Heart left ventricle (tissue), 13 donors: ENCODE measurements at regions not wholly inside any gene's neighbourhood (a gene's known extent, or its start where the extent isn't known, plus 50 kb on each side); places are given as distances from the start of the nearest gene placed in this dataset.

Experiments
- POLR2A ChIP-seq, 2 donors: fragments of 450-650 bp; IDR thresholded peaks; one replicate each; pipeline ENCODE4 v1.6.1; 2017; ENCODE audit warnings: antibody characterized with exemption in 2 of 2, mild to moderate bottlenecking in 2 of 2, moderate library complexity in 2 of 2
- TF ChIP-seq, protein P1 (sequence below), 12 donors: fragments of 200-600 bp; sonication (generic) in 4 of 12; IDR thresholded peaks; one replicate each; pipeline versions ENCODE4 v1.5.0 to v1.8.0; 2018 to 2022; ENCODE audit warnings: antibody characterized with exemption in 12 of 12, mild to moderate bottlenecking in 5 of 12
- donor health status: ischemic (EF 13 %, LVEDD 7.1; RV severe dilation, severe dysfunction).
- donor health status: DM: no; HTN: yes; CAD: no.
- donor health status: DM: no; HTN: no; CAD: no.
- donor health status: ischemic (EF 25% LVEDD 6.9; RV normal size, moderate dysfunction).
- donor health status: ischemic (EF 25% LVEDD 5.7; RV mildly dilated, moderate dysfunction).
- donor health status: ischemic (EF 35%, LVEDD 5.7; RV mildly dilated, moderate dysfunction).
- donor health status: nonischemic (EF 11% LVEDD 7.7; RV severe dilation, severe dysfunction).
- donor health status: DM: yes; HTN: yes; CAD: no.
- donor health status: PGD.
- donor health status: ischemic (EF 29% LVEDD 5.4; RV normal size, mild dysfunction).
- donor health status: nonischemic (EF 23%, LVEDD 6.1; RV moderate dilation, normal function).

DNA sequence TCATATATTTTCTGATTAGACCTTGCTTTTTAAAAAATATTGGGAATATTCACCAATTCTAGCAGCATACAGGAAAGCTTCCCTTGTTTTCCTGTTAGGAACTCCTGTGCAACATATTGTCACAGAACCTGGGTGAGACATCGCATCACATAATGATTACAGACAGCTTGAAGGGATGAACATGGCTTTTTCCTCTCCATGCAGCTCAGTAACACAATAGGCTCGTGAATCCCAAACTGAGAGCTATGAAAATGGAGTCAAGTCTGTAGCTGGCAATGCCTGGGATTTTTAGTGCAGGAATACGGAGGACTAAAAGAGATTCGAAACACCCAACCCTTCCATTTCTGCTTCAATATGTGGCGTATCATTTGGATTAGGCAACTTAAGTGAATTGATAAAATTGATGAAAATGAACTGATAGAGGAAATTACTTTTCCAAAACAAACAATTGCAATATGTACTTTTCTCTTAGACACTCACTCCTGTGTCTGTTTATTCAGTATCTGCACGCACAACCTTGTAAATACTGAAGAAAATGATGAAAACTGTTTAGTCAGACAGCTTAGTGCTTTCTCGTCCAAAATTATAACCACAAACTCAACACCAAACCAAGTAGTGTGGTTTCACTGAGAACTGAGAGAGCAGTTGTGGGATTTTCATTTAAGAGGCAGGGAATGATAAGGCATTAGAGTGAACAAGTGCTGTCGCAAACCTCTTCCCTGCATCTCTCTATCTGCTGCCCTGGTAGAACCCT, 250.4 kb downstream of the PTBP2 start:
- no peak for TF ChIP-seq POLR2A (IDR thresholded peaks at IDR 0.05)
- TF ChIP-seq, protein P1, sequence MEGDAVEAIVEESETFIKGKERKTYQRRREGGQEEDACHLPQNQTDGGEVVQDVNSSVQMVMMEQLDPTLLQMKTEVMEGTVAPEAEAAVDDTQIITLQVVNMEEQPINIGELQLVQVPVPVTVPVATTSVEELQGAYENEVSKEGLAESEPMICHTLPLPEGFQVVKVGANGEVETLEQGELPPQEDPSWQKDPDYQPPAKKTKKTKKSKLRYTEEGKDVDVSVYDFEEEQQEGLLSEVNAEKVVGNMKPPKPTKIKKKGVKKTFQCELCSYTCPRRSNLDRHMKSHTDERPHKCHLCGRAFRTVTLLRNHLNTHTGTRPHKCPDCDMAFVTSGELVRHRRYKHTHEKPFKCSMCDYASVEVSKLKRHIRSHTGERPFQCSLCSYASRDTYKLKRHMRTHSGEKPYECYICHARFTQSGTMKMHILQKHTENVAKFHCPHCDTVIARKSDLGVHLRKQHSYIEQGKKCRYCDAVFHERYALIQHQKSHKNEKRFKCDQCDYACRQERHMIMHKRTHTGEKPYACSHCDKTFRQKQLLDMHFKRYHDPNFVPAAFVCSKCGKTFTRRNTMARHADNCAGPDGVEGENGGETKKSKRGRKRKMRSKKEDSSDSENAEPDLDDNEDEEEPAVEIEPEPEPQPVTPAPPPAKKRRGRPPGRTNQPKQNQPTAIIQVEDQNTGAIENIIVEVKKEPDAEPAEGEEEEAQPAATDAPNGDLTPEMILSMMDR (IDR thresholded peaks at IDR 0.05), result no peak
